Thyroid gland (tissue), 4 donors: ENCODE measurements at regions not wholly inside any gene's neighbourhood (a gene's known extent, or its start where the extent isn't known, plus 50 kb on each side); places are given as distances from the start of the nearest gene placed in this dataset.

Source experiments
- POLR2A ChIP-seq, 2 donors: fragments of 450-650 bp; IDR thresholded peaks; one replicate each; pipeline ENCODE4 v1.6.1; 2017; ENCODE audit warnings: antibody characterized with exemption in 2 of 2, mild to moderate bottlenecking in 2 of 2, moderate library complexity in 1 of 2
- TF ChIP-seq, protein P1 (sequence below), 6 experiments: fragments of 200-600 bp in 3 of 6; fragments of 450-650 bp in 3 of 6; sonication (generic) in 3 of 6; IDR thresholded peaks; one replicate each; pipeline ENCODE4 v1.5.1; 2016 to 2019; ENCODE audit warnings: antibody characterized with exemption in 6 of 6, mild to moderate bottlenecking in 2 of 6, inconsistent platforms in 1 of 6, moderate library complexity in 1 of 6

DNA sequence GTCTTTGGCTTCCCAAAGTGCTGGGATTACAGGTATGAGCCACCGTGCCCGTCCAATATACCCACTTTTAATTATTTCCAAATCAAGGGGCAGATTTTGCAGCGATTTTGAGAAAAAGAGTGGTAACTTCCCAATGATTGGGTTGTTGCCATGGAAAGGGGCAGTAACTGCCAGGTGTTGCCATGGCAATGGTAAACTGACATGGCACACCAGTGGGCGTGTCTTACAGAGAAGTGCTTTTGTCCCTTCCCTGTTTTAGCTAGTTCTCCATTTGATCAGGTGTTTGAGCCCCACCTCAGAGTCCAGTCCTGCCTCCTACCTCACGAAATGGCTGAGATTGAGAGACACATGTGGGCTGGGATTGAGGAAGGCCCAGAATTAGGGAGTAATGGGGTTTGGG, 86.3 kb upstream of the IER5L start:
- TF ChIP-seq, protein P1, sequence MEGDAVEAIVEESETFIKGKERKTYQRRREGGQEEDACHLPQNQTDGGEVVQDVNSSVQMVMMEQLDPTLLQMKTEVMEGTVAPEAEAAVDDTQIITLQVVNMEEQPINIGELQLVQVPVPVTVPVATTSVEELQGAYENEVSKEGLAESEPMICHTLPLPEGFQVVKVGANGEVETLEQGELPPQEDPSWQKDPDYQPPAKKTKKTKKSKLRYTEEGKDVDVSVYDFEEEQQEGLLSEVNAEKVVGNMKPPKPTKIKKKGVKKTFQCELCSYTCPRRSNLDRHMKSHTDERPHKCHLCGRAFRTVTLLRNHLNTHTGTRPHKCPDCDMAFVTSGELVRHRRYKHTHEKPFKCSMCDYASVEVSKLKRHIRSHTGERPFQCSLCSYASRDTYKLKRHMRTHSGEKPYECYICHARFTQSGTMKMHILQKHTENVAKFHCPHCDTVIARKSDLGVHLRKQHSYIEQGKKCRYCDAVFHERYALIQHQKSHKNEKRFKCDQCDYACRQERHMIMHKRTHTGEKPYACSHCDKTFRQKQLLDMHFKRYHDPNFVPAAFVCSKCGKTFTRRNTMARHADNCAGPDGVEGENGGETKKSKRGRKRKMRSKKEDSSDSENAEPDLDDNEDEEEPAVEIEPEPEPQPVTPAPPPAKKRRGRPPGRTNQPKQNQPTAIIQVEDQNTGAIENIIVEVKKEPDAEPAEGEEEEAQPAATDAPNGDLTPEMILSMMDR (IDR thresholded peaks at IDR 0.05), result no peak
- no peak for TF ChIP-seq POLR2A (IDR thresholded peaks at IDR 0.05)
